WTC11 (cell line): ENCODE measurements at regions not wholly inside any gene's neighbourhood (a gene's known extent, or its start where the extent isn't known, plus 50 kb on each side); places are given as distances from the start of the nearest gene placed in this dataset.

Experiments used
- CREB1 ChIP-seq: sonication (generic); formaldehyde crosslinking; IDR thresholded peaks from 2 replicates; pipeline ENCODE4 v1.8.0; 2023; ENCODE audit warnings: mild to moderate bottlenecking, missing genetic modification reagents
- CREM ChIP-seq: sonication (generic); formaldehyde crosslinking; IDR thresholded peaks from 2 replicates; pipeline ENCODE4 v1.8.1; 2022; ENCODE audit warnings: mild to moderate bottlenecking, missing genetic modification reagents, moderate library complexity
- CTCF ChIP-seq: fragments of 200-600 bp; IDR thresholded peaks from 2 replicates; pipeline ENCODE4 v1.8.0; 2022; ENCODE audit warnings: antibody characterized with exemption
- JUN ChIP-seq: sonication (generic); formaldehyde crosslinking; IDR thresholded peaks from 2 replicates; pipeline ENCODE4 v1.8.0; 2023; ENCODE audit warnings: mild to moderate bottlenecking, missing genetic modification reagents
- MAX ChIP-seq: sonication (generic); formaldehyde crosslinking; IDR thresholded peaks from 2 replicates; pipeline ENCODE4 v1.8.0; 2022; ENCODE audit warnings: mild to moderate bottlenecking, missing genetic modification reagents
- USF2 ChIP-seq: sonication (generic); formaldehyde crosslinking; IDR thresholded peaks from 2 replicates; pipeline ENCODE4 v1.8.1; 2023; ENCODE audit warnings: mild to moderate bottlenecking, missing genetic modification reagents, moderate library complexity
- ZBTB43 ChIP-seq: sonication (generic); formaldehyde crosslinking; IDR thresholded peaks from 2 replicates; pipeline ENCODE4 v1.8.1; 2023; ENCODE audit warnings: mild to moderate bottlenecking, missing genetic modification reagents

- TF ChIP-seq USF2 (CRISPR knock-in tag) (no peak), CTCF (no peak), CREB1 (CRISPR knock-in tag) (no peak), ZBTB43 (no peak), CREM (no peak), MAX (CRISPR knock-in tag) (no peak), JUN (no peak)
Measured at GRCh38 chr4:161187569-161187968, 976.2 kb downstream of the FSTL5 start.
